ENCODE measurements at regions not wholly inside any gene's neighbourhood (a gene's known extent, or its start where the extent isn't known, plus 50 kb on each side); places are given as distances from the start of the nearest gene placed in this dataset.

DNA sequence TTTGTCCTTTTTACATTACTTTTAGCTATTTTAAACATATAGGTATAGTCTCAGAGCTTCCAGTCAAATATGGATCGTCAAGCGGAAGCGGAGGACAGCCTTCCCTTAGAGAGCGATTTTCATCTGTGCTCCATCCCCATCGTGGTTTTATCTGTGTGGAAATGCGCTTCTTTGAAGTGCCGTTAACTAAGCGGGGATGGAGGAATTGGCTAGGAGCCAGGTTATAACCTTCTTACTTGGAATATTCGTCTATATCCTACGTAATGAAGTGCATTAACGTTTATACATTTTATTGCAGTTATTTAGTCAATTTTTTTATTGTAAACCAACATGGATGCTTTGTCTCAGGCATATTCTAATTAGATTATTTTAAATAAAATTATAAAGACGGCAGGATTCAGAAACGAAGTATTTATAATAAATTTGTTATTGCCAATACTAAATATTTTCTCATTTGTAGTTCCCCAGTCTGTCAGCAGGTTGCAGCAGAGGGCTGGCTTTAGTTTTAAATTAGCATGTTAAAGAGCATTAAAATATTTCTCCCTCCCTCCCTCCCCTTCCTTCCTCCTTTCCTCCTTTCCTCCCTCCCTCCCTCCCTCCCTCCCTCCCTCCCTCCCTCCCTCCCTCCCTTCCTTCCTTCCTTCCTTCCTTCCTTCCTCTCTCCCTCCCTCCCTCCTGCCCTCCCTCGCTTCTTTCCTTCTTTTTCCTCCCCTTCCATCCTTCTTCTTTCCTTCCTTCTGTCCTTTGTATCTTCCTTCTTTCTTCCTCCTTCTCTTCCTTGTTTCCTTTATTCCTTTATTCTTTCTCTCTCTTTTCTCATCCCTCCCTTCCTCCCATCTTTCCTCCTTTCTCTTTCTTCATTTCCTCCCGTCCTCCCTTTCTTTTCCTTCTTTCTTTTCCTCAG is 80.6 kb upstream of the DOCK10 start:
- peak; percentile 63 for DNase-seq (ENCODE audit: low read depth)
- no peak overlapping the region for H3K4me3 ChIP-seq (ENCODE audit: low read depth, low read length)
- TF ChIP-seq, protein P1, sequence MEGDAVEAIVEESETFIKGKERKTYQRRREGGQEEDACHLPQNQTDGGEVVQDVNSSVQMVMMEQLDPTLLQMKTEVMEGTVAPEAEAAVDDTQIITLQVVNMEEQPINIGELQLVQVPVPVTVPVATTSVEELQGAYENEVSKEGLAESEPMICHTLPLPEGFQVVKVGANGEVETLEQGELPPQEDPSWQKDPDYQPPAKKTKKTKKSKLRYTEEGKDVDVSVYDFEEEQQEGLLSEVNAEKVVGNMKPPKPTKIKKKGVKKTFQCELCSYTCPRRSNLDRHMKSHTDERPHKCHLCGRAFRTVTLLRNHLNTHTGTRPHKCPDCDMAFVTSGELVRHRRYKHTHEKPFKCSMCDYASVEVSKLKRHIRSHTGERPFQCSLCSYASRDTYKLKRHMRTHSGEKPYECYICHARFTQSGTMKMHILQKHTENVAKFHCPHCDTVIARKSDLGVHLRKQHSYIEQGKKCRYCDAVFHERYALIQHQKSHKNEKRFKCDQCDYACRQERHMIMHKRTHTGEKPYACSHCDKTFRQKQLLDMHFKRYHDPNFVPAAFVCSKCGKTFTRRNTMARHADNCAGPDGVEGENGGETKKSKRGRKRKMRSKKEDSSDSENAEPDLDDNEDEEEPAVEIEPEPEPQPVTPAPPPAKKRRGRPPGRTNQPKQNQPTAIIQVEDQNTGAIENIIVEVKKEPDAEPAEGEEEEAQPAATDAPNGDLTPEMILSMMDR (IDR thresholded peaks at IDR 0.05; ENCODE audit: insufficient read depth, low read length) = peak; percentile 72

DNA sequence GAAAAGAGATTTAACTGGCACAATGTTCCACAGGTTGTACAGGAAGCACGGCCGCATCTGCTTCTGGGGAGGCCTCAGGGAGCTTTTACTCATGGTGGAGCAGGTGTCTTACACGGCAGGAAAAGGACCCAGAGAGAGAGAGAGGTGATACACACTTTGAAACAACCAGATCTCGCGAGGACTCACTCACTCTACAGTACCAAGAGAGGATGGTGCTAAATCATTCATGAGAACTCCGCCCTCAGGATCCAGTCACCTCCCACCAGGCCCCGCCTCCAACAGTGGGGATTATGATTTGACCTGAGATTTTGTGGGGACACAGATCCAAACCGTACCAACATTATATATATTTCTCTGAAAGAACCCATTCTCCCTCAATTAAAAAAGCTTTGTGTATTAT is 79.7 kb upstream of the DOCK10 start:
- no peak overlapping the region for H3K4me3 ChIP-seq (ENCODE audit: low read depth, low read length)
- DNase-seq (ENCODE audit: low read depth) = no peak
- TF ChIP-seq, protein P1 (IDR thresholded peaks at IDR 0.05; ENCODE audit: insufficient read depth, low read length) = no peak

DNA sequence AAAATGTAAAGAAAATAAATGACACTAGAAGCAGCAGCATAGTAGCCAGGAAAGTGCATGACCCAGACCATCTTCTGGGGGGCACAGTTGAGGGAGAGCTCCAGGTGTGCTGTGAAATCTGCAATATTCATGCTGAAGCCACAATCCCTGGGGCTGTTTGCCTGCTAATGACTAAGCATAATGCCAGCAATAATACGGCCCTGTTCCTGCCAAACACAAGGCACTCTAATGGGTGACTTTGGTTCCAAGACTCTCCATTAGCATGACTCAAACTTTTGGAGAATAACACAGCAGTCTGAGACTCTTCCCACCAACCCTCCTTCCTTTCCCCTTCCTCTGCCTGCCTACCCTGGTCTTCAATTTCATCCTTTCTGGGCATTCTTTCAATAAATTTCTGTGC is 77.9 kb upstream of the DOCK10 start:
- DNase-seq (ENCODE audit: low read depth) = peak; percentile 65
- TF ChIP-seq, protein P1 (IDR thresholded peaks at IDR 0.05; ENCODE audit: insufficient read depth, low read length) = no peak
- H3K4me3 ChIP-seq (ENCODE audit: low read depth, low read length) = no peak overlapping the region

DNA sequence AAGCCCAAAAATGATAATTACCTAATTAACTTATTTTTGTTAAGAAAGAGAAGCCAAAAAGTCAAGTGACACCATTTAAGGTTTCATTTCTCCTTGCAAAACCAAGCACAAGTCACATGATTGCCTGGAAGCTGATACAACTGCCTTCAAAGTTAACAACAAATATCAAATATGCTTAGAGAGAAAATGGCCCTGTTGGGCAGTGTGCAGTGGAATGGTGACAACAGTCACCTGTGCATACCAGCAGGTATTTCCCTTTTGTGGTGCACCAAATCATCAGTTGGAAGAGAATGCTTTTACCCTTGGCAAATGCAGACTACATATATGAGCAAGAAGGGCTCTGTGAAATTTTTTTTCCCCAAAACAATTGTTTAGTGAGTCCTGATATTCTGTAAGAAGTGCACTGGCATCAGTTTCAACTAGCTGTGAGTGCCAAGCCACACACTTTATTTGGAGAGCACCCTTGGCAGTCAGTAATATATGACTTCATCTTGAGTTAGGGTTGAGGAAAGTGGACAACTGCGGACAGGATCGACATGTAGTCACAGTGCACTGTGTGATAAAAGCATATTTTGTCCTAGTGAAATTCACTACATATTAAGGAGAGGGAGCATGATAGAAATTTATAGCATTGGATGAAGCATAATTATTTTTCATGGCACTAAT is 74.9 kb upstream of the DOCK10 start:
- TF ChIP-seq, protein P1 (IDR thresholded peaks at IDR 0.05; ENCODE audit: insufficient read depth, low read length) = no peak
- peak; percentile 86 for DNase-seq (ENCODE audit: low read depth)
- no peak overlapping the region for H3K4me3 ChIP-seq (ENCODE audit: low read depth, low read length)

DNA sequence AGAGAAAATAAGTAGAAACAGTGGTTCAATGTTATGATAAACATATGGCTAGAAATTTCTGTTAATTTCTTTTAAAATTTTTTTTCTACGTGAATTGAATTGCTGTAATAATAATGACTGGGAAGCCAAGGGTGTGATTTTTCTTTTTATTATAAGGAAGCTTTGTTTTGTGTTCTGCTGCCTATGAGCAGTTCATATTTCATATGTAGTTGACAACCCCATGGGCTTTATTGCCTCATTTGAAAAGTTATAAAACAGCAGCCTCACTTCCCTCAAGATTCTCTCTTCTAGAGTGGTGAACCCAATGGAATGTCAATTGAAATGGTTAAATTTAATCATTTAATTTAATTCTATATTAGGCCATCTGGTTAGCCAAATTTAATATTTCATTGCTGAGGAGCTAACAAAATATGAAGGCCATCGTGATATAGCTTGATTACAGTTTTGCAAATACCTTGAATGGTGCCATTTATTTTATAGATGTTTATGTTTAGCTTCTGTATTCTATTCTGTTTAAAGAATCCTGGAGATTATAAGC is 72.6 kb upstream of the DOCK10 start:
- no peak for DNase-seq (ENCODE audit: low read depth)
- TF ChIP-seq, protein P1 (IDR thresholded peaks at IDR 0.05; ENCODE audit: insufficient read depth, low read length) = no peak
- no peak overlapping the region for H3K4me3 ChIP-seq (ENCODE audit: low read depth, low read length)

DNA sequence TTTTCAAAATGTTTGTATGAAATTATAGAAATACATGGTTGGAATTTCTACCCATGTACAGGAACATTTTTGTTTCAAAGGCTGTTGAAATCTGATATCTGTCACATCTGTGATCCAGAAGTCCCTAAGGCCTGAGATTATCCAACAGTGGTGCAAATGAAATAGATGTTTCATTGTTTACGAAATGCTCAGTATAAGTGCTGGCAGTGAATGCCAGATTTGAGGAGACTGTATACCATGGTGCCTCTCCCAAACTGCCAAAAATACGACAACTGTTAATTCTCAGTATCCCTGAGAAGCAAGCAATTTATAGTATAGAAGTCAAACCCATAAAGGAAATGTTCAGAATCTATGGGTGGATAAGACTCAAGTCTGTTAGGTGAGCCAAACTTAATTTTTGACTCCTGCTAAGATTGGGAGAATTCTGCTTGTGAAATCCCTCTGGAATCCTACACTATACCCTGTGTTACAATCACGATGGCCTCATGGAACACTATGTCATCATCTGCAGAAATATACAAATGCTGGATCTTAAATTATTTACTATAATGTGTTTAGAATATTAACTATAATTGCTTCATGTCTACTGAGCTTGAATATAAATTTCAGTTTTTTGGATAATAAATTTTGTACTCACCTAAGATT is 71.2 kb upstream of the DOCK10 start:
- no peak for DNase-seq (ENCODE audit: low read depth)
- TF ChIP-seq, protein P1 (IDR thresholded peaks at IDR 0.05; ENCODE audit: insufficient read depth, low read length) = no peak
- no peak overlapping the region for H3K4me3 ChIP-seq (ENCODE audit: low read depth, low read length)

Measured in fibroblast of the aortic adventitia (primary cell).